ENCODE measurements at regions not wholly inside any gene's neighbourhood (a gene's known extent, or its start where the extent isn't known, plus 50 kb on each side); places are given as distances from the start of the nearest gene placed in this dataset.
A peak's percentile ranks its signal among the peaks of the same experiment; 100 is the strongest.
"Not testable (repeated sequence)": the region's sequence is repeated elsewhere in the genome, so short reads cannot be mapped to it uniquely, and the experiment has no call there.

- no peak for DNase-seq (ENCODE audit: low read depth)
- TF ChIP-seq, protein P1, sequence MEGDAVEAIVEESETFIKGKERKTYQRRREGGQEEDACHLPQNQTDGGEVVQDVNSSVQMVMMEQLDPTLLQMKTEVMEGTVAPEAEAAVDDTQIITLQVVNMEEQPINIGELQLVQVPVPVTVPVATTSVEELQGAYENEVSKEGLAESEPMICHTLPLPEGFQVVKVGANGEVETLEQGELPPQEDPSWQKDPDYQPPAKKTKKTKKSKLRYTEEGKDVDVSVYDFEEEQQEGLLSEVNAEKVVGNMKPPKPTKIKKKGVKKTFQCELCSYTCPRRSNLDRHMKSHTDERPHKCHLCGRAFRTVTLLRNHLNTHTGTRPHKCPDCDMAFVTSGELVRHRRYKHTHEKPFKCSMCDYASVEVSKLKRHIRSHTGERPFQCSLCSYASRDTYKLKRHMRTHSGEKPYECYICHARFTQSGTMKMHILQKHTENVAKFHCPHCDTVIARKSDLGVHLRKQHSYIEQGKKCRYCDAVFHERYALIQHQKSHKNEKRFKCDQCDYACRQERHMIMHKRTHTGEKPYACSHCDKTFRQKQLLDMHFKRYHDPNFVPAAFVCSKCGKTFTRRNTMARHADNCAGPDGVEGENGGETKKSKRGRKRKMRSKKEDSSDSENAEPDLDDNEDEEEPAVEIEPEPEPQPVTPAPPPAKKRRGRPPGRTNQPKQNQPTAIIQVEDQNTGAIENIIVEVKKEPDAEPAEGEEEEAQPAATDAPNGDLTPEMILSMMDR (conservative IDR thresholded peaks at IDR 0.05; ENCODE audit: low read depth, low read length), result no peak
- no peak overlapping the region for H3K4me3 ChIP-seq (ENCODE audit: low read depth, low read length)
These were observed 1176.5 kb downstream of the NCAM2 start for GRCh38 chr21:22174746-22175145.

DNA sequence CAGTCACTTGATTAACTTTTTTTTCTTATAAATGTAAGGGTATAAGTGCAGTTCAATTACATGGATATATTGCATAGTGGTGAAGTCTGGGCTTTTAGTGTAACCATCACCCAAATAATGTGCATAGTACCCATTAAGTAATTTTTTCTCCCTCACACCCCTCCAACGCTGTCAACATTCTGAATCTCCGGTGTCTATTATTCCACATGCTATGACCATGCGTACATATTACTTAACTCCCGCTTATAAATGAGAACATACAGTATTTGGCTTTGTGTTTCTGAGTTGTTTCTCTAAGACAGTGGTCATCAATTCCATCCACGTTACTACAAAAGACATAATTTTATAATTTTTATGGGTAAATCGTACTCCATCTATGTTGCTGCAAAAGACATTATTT, 1191.1 kb downstream of the NCAM2 start:
- DNase-seq (ENCODE audit: low read depth), result no peak
- TF ChIP-seq, protein P1 (conservative IDR thresholded peaks at IDR 0.05; ENCODE audit: low read depth, low read length), result no peak
- H3K4me3 ChIP-seq (ENCODE audit: low read depth, low read length), result no peak overlapping the region

DNA sequence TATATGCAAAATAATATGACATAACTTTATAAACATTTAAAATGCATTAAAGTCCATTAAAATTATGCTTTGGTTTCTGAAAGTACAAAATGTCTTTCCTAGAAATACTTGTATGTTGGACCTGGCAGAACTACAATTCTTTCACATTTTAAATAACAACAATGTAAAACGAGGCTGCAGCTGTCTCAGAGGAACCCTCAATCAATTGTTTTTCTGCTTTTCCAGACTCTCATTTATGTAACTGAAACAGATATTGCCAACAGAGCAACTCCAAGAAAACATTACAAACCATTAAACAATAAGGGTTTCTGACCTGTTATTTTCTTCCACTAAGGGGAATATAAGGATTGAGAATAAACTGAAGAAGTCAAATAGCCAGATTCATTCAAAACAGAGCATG, 1193.4 kb downstream of the NCAM2 start:
- no peak for DNase-seq (ENCODE audit: low read depth)
- no peak overlapping the region for H3K4me3 ChIP-seq (ENCODE audit: low read depth, low read length)
- TF ChIP-seq, protein P1 (conservative IDR thresholded peaks at IDR 0.05; ENCODE audit: low read depth, low read length), result no peak

GRCh38 chr21:22192766-22193165, 1194.6 kb downstream of the NCAM2 start:
- no peak overlapping the region for H3K4me3 ChIP-seq (ENCODE audit: low read depth, low read length)
- TF ChIP-seq, protein P1 (conservative IDR thresholded peaks at IDR 0.05; ENCODE audit: low read depth, low read length), result no peak

GRCh38 chr21:22194986-22195385, 1196.8 kb downstream of the NCAM2 start:
- DNase-seq (ENCODE audit: low read depth); H3K4me3 ChIP-seq (ENCODE audit: low read depth, low read length): not testable (repeated sequence)

More at GRCh38 chr21:22192766-22193165, 1194.6 kb downstream of the NCAM2 start:
- DNase-seq (ENCODE audit: low read depth), result peak; percentile 0

DNA sequence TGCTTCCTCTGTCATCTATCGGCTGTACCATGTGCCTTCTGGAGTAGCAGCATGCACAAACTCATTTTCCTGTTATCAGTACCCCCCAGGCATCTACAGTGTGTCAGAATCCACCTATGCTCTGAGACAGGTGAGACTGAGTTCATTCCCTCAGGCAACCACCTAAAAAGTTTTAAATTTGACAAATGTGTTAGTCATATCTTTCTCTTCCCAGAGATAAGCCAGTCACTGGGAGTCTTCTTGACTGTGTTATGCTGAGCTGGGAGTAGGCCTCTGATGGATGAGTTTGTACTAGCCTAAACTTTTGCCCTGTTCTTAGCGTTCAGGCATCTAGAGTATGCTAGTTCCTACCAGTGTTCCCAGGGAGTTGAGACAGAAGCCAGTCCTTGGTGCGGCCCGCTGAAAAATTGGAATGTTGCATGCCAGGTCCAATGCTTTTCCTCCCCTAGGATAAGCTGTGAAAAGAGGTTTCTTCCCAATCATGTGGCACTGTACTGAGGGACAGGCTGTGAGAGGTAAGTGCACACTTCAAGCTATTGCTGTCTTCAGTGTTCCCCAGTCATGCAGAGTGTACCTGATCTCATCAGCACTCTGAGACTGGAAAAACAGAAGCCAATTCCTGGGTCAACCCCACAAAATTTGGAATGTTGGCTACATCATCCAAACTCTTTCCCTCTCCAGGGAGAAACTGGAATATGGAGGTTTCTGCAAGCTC, 1202.3 kb downstream of the NCAM2 start:
- no peak for DNase-seq (ENCODE audit: low read depth)
- H3K4me3 ChIP-seq (ENCODE audit: low read depth, low read length), result no peak overlapping the region
- TF ChIP-seq, protein P1 (conservative IDR thresholded peaks at IDR 0.05; ENCODE audit: low read depth, low read length), result no peak

DNA sequence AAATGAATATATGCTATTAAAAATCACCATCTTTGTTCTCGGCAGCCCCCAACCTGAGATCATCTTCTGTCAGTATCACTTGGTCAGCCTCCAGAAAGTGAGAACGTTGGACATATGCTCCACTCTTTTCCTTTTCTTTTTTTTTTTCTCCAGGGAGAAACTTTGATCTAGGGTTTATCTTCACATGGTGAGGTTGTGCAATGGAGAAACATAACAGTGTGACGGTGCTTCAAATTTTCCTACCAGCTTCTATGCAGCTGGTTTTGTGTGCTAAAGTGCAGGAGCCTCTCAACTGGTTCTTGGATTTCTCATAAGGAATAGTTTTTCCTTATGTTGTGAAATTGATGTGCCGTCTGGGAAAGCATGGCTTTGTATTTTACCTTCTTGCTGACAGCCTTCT, 1202.9 kb downstream of the NCAM2 start:
- no peak overlapping the region for H3K4me3 ChIP-seq (ENCODE audit: low read depth, low read length)
- DNase-seq (ENCODE audit: low read depth), result no peak
- TF ChIP-seq, protein P1 (conservative IDR thresholded peaks at IDR 0.05; ENCODE audit: low read depth, low read length), result no peak
